Pons (tissue), 1 donor: ENCODE measurements at regions not wholly inside any gene's neighbourhood (a gene's known extent, or its start where the extent isn't known, plus 50 kb on each side); places are given as distances from the start of the nearest gene placed in this dataset.

Experiments used
- DNase-seq: peaks from one replicate; pipeline ENCODE4 v3.0.0-alpha.2; 2016; ENCODE audit warnings: low spot score

DNA sequence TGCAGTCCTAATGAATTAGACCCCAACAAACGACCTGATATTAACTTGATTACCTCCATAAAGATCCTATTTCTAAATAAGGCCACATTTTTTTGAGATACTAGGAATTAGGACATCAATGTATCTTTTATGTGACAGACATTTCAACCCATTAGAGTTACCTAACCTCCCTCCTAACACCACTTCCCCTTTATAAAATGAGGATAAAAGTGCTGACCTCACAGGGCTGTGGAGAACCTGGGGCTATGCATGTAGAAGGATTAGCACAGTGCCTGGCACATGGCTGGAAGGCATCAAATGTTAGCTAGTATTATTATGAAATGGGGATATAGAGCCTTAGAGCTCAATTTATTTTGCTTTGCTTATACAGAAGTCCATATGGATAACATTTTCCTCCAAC, 53.5 kb upstream of the LRRN1 start:
- DNase-seq: no peak

DNA sequence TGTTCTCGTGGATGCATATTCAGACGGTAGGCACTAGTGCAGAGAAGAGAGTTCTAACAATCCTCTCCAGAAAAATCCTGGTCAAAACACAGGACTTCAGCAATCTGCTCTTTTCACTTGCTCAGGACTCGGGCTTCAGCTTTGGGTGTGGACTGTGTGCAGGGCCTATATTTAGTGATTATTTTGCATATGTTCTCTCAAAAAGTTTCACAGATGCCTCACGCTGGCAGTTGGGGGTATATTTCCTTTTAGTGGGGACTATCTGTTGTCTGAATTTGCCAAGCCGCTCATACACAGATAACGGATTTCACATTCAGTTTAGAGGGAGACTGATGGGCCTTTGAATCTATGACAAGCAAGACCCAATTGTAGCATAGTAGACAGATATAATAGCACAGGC, 54.4 kb upstream of the LRRN1 start:
- DNase-seq: no peak

DNA sequence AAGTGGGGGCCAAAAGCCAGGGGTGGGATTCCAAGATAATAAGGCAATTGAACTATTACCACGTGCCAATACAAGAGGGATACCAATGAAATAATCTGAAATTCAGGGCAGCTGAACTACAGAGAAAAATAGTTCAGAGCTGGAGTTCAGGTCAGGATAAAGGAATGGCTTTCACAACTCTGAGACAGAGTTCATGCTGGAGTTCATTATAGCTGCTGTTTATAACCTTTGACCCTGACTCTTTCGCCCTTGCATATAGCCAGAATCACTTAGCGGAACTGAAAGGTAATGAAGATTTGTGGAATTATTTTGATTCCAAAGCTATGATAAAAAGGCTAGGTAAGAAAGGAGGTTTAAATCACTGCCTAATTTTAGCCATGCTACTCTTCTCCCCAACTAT, 55.5 kb upstream of the LRRN1 start:
- no peak for DNase-seq

DNA sequence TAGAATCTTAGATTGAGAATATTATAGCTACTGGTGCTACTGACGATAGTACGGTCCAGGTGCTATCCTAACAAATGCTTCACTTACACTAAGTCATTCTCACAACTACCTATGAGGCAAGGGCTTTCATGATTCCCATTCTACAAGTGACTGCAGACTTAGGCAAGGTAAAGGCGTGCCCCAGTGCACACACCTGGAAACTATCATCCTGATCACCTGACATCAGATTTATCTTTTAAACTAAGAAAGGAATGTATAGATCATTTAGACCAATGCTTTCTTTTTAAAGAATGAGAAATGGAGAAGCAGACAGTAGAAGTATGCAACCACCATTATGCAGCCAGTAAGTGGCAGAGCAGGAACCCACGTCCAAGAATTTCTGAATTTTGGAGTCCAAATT, 59.2 kb upstream of the LRRN1 start:
- no peak for DNase-seq

DNA sequence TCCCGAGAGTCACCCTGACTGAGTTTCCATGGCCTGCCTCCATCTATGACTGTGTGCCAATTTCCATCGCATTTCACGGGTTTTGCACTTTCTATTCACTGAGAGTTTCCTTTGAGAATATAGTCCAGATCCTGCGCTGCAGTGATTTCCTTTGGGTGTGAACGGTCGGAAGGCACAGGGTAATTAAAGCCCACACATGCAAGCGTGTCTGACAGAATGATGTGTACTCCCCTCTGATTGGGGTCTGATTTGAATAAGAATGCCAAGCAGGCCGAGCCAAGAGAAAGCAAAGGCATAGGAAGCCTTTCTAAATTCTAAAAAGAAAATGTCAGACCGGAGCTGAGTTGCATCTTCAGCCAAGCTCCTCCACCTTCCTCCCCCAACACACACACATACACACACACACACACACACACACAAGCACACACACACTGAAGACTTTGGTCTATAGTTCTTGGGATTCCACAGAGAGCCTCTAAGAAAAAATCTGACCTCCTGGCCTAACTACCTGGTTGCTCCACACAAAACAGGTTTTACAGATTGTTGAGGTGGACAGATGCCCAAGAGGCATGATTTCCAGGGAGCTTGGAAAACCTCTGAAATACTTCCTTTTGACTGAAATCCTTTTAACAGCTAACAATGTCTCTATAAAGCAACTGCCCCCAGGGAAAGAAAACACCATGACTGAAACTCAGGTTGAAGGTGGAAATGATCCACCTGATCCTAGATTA, 59.7 kb upstream of the LRRN1 start:
- DNase-seq: no peak

DNA sequence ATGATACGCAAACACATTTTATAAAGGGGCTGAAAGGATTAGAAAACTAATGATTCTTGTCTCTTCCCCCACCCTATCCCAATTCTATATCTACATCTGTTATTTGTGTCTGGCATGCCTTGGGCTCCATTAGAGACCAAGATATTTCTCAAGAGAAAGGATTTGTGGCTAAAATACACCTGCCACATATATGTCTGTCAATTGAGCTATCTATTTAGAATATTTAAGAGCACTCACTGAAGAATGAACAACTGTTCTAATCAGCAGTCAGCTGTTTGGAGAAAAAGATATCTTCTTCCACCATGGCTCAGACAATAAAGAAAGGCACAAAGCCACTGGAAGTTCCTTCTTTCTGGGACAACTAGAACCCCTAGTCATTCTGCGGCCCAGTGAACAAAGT, 61.7 kb upstream of the LRRN1 start:
- DNase-seq: no peak

DNA sequence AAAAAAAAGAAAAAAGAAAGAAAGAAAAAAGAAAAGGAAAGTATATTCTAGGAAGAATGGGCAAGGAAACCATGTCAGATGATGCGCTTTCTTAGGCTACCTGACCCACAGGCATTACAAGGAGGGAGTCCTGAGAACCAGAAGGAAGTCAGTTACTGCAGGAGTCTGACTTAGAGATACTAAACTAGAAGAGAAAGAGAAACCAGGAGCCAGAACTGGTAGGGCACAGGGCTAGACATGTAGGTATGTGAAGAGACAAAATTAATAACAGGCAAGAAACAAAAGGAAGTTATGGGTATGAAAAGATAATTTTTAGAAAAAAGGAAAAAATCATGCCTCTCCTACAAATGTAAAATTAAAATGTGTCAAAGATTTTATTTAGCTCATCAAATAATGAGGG, 63.3 kb upstream of the LRRN1 start:
- DNase-seq: no peak

DNA sequence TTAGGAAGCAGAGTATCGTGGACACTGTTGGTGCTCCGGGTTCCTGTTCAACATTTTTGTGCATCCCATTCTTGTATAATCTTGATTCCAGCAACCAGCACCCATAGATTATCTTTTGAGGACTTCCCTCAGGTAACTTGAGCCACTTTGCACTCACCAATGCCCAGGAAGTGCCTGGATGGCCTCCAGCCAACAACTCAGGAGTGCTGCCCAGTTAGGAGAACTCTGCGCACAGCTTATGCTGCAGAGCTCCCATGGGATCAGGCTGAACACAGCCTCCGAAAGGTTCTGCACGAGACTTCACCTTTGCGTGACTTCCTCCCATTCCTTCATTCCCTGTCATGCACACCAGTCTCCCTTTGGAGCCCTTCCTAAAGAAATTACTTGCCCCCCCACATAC, 64.3 kb upstream of the LRRN1 start:
- no peak for DNase-seq

DNA sequence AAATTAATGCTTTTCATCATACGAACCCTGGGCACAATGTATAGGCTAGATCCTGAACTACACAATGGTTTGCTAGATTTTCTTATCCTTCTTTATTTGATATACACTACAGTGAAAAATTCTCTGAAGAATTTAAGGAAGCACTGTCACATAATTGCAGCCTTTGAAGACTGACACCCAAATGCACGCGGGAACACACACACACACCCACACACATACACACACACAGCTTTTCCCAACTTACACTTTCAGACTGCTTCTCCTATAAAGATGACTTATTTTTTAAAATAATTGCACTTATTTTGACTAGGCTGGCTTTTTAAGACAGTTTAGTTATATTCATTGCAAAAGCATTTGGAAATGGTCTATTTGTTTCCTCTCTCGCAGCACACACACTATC, 70.0 kb upstream of the LRRN1 start:
- no peak for DNase-seq

DNA sequence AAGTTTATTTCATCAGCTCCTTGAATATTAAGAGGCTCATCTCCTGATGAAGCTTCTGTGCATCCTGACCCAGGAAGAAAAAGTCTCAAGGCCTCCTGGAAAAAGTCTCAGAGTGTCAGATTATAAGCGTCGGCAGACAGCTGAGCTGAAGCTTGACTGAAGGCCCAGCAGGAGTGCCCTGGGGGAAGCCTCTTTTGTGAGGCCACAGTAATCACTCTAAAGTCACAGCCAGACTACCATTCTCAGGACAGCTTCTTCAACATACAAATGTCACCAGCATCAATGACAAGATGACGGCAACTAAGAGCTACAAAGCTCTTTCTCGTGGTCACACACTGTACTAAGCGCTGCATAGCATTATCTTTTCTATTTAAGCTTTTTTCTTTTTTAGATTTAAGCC, 72.7 kb upstream of the LRRN1 start:
- DNase-seq: no peak

DNA sequence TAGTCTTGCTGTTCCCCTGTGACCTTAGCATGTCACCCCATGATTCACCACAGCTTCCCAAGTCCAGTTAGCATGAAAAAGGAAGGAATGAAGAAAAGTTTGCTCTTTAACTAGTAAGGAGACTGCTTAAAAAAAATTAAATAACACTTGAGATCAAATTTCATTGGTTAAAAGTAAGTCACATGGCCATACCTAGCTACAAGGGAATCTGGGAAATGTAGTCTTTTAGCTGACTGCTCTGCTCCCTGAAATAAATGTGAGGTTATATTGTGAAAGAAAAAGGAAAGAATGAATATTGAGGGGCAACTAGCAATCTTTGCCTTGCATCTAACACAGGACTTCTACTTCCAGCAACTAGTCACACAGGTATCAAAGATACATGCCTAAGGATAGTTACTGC, 84.7 kb upstream of the LRRN1 start:
- no peak for DNase-seq

DNA sequence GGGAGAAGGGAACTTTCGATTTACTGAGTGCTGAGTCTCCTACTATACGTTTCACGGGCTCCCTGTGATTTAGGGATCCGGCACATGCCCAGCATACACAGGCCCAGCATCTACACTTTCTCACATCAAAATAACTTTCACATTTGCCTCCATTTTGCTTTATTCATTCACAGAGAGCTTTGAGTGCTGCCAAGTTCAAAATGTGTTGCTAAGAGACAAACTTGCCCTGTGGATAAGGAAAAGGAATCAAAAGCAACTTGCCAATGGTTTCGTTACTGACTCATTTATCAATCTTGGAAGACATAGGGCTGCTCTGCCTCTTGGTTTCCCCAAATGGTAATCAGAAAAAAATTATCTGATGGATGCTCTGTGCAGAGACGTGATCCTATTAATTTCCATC, 86.3 kb upstream of the LRRN1 start:
- DNase-seq: no peak

DNA sequence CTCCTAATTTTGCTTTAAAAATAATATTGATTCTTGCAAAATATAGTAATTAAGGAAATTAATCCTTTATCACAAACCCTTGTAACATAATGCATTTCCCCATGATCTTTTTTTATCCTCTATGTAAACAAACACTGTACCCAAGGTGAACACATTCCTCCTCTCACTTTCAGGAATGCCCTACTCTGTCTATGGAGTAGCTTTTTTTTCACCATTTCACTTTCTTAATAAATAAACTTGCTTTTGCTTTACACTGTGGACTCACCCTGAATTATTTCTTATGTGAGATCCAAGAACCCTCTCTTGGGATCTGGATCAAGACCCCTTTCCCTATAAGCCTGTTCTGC, 90.5 kb upstream of the LRRN1 start:
- no peak for DNase-seq

DNA sequence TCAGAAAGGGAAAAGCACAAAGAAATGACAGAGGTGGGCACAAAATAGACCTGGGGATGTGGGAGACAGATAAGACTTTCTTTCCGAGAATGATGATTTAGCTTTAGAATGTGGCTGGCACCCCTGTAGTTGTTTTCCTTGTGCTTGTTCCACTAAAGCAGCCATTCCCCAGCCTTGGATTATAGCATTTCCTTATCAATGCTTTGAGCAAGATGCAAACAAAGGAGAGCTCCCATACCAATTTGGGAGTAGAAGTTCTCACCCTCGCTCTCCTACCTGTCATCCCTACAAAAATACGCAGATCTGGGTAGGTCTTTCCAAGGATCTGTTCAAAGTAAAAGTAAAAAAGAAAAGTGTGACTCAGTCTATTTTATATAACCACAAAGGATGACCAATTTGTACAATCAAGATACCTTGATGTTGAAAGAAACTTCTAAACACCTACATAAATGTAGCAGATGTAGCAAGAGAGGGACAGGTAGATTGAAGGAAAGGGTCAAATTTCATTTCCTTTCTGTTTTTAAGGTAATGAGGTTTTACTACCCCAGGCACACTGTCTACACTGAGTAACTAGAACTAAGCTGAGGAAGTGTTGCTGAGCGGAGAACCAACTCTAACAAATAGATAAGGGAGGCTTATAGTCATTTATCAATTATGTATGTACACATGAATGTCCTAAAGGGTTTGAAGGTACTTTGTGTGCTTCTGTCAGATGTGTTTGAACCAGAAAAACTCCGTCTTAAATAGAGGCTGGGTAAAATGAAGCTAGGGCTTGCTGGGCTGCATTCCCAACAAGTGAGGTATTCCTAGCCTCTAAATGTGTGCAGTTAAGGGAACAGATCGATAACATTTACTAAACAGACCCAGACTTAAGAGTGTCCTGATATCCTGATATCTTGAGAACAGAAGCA, 91.1 kb upstream of the LRRN1 start:
- no peak for DNase-seq

DNA sequence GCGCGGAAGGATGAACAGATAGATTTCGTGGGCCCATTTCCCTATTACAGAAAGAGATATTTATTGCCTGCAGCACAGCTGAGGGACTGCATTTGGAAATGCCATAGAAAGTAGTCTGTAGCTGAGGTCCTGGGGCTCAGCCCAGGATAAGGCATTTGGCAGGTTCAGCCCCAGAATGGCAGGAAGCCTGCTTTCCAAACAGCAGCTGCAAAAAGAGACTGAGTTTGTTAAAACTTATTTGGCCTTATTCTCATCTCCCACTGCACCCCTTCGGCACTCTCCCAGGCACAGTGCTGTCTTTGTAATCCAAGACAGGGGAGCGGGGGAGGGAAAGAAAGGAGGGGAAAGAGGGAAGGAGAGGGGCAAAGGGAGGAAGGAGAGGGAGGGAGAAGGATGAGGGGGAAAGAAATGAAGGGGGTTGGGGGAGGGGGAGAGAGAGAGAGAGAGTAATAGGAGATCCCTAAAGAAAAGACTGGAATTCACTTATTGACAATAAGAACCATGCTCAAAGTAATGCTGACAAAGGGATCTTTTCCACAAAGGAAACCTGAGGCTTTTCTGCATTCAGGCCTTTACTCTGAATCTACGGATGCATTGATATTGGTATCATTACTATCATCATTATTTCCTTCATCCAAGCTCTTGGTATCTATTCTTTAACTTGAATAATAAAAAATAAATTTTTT, 94.0 kb upstream of the LRRN1 start:
- DNase-seq: peak; percentile 74

DNA sequence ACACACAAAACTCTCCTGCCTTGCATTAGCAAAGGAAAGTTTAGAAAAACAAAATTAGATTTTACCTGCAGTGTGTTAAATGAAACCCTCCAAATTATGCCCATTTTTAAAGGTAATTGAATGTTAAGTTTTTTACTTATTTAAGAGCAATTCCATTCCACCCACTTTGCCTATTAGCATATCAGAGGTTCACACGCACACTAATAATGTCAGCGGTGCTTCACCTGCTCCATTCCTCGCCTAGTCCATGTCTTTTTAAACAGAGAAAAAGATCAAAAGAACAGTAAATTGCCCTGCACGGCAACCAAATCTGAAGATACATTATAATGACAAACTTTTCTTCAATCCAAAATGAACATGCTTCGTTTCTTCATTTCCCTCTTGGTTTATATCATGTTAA, 97.3 kb upstream of the LRRN1 start:
- no peak for DNase-seq

DNA sequence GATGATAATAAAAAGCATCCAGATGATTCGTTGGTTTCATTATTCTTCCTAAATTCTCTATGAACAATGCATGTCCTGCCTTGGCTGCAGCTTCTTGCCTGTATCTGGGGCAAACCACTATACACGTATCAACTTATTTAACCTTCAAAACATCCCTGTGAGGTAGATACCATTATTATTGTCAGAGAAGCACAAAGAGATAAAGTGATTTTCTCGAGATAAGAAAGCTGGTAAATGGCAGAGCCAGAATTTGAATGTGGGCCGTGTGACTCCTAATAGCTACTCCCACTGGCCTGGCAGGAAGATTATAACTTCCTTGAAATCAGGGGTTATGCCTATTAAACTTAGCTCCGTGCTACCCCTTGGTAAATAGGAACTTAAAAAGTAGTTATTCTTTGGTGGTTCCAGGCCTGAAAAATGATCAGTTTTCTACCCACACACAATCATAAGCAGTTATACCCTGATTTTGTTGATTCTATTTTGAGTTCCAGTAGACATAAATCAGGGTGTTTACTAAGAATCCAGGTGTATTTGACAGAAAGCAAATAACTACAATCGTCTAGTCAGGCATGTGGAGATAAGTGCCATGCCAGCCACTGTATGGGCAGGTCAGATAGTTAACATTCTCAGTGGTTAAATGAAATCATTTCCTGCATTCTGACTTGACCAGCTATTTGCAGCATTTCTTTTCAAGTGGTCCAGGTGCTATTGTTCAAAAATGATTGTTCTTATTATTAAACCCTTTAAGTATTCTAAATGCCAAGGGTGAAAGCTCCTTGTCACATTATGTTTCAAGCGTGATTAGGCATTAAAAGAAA, 99.2 kb upstream of the LRRN1 start:
- no peak for DNase-seq

DNA sequence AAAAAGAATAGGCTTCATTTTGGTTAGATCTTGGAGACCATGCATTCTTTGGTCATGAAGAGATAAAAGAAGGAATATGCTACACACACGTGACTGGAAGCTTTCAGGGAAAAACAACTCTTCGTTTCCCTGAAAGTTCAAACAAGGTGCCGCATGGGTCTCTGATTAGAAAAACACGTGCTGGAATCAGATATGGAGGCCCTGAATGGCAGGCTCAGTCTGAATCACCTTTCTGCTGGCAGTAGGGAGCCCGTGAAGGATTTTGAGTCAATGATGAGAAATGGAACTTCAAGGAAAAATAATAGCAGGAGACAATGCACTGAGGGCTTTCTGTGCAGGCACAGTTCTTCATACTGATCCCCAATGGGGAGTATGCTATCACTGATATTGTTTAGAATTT, 99.8 kb upstream of the LRRN1 start:
- no peak for DNase-seq

DNA sequence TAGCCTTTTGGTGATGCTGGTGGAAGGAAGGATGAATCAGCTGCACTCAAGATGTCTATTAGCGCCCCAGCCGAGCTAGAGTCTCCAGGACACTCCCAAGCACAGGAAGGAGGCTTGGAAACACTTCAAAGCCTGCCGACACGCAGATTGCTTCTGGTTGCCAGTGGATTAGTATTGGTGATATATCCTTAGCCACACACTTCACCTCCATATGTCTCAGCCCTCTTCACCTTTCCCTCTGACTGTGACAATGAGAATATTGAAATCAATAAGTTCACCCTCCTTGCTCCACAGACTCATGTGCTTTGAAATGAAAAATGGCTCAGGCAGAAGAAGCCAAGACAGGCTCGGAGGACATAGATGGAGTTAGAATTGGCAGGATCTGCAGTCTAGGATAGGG, 102.9 kb upstream of the LRRN1 start:
- peak; percentile 30 for DNase-seq

DNA sequence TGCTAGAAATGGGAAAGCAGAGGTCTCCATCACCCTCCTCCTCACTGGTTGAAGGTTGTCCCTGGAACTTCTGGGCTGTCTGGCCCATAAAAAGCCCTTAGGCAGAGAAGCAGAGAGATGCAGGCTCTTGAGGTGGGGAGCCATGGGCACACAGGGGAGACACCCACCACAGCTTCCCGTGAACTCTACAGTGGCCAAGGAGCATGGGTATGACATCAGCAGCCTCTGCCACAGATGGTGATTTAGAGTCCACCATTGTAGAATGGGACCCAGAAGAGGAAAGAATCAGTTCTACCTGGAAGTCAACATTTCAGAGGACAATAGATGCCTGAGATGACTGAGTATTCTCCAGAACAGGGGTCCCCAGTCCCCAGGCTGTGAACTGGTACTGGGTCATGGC, 105.6 kb upstream of the LRRN1 start:
- no peak for DNase-seq

DNA sequence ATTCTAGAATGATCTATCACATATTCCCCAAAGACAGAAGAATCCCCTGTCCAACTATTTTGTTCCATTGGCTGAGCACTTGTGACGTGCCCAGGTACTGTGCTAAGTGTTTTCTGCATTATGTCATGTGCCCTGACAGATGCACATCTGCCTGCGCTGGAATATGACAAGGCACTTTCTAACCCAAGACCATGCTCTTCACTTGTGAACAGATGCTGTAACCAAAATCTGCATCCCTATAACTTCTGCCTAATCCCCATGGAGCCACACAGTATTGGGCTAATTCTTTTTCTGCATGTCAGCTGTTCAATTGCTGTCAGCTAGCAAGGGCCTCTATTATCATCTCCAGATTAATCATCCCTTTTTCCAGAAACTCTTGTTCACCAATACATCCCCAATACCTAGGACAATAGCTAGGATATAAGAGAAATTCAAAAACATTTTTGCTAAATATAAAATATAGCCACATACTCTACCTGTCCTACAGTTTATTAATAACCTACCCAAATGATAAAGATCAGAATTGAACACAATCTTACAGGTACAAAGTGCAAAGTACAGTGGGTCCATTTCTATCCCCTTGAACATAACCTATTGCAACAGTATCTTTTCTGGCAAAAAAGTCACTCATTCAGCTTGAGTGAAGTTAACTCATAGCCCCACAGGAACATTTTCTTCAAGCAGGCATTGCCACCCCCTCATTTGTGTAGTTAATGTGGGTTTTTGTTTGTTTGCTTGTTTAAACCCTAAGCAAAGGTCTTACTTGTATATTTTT, 109.4 kb upstream of the LRRN1 start:
- DNase-seq: no peak
